Liver (tissue), 3 donors: ENCODE measurements at regions not wholly inside any gene's neighbourhood (a gene's known extent, or its start where the extent isn't known, plus 50 kb on each side); places are given as distances from the start of the nearest gene placed in this dataset.

Experiments used
- CTCF ChIP-seq: fragments of 150-350 bp; IDR thresholded peaks from 2 replicates; pipeline ENCODE4 v1.5.1; 2017; ENCODE audit warnings: improper control_type of control experiment, low read depth, low read length; ENCODE audit not compliant: missing input control
- GABPA ChIP-seq, 2 donors: IDR thresholded peaks in 1 of 2; conservative IDR thresholded peaks in 1 of 2; 2 replicates each; pipeline ENCODE4 v1.6.1; 2016; ENCODE audit warnings: antibody characterized with exemption in 2 of 2, mild to moderate bottlenecking in 1 of 2, moderate library complexity in 1 of 2
- HNF4A ChIP-seq, 2 donors: conservative IDR thresholded peaks; 2 replicates each; pipeline ENCODE4 v1.6.1; 2016; ENCODE audit warnings: antibody characterized with exemption in 2 of 2, mild to moderate bottlenecking in 2 of 2
- JUND ChIP-seq, 2 donors: IDR thresholded peaks; 2 replicates each; pipeline ENCODE4 v1.6.1; 2016; ENCODE audit warnings: antibody characterized with exemption in 2 of 2
- MAX ChIP-seq: IDR thresholded peaks from 2 replicates; pipeline ENCODE4 v1.6.1; 2016; ENCODE audit warnings: antibody characterized with exemption
- NR2F2 ChIP-seq: IDR thresholded peaks from 2 replicates; pipeline ENCODE4 v1.6.1; 2016; ENCODE audit warnings: antibody characterized with exemption
- RAD21 ChIP-seq, 2 donors: IDR thresholded peaks; 2 replicates each; pipeline ENCODE4 v1.6.1; 2016; ENCODE audit warnings: antibody characterized with exemption in 2 of 2, mild to moderate bottlenecking in 2 of 2
- TAF1 ChIP-seq: conservative IDR thresholded peaks from 2 replicates; pipeline ENCODE4 v1.6.1; 2016; ENCODE audit warnings: antibody characterized with exemption, mild to moderate bottlenecking
- ZBTB33 ChIP-seq: IDR thresholded peaks from 2 replicates; pipeline ENCODE4 v1.6.1; 2016; ENCODE audit warnings: antibody characterized with exemption
- TF ChIP-seq, protein P1 (sequence below): IDR thresholded peaks from 2 replicates; pipeline ENCODE4 v1.6.1; 2016; ENCODE audit warnings: antibody characterized with exemption
- donor health status: healthy.
- donor health status: healthy.

- TF ChIP-seq TAF1 (no peak), CTCF (no peak), HNF4A (conservative IDR thresholded peaks at IDR 0.05) (no peak), RAD21 (IDR thresholded peaks at IDR 0.05) (no peak), JUND (IDR thresholded peaks at IDR 0.05) (no peak), NR2F2 (no peak), GABPA (IDR thresholded peaks at IDR 0.05 in 1 of 2, conservative IDR thresholded peaks at IDR 0.05 in 1 of 2) (no peak), MAX (no peak), ZBTB33 (no peak)
- TF ChIP-seq, protein P1, sequence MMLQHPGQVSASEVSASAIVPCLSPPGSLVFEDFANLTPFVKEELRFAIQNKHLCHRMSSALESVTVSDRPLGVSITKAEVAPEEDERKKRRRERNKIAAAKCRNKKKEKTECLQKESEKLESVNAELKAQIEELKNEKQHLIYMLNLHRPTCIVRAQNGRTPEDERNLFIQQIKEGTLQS: no peak
Measured at GRCh38 chr3:22728406-22728805, 474.7 kb upstream of the UBE2E2 start.
